ENCODE measurements at regions not wholly inside any gene's neighbourhood (a gene's known extent, or its start where the extent isn't known, plus 50 kb on each side); places are given as distances from the start of the nearest gene placed in this dataset.

DNA sequence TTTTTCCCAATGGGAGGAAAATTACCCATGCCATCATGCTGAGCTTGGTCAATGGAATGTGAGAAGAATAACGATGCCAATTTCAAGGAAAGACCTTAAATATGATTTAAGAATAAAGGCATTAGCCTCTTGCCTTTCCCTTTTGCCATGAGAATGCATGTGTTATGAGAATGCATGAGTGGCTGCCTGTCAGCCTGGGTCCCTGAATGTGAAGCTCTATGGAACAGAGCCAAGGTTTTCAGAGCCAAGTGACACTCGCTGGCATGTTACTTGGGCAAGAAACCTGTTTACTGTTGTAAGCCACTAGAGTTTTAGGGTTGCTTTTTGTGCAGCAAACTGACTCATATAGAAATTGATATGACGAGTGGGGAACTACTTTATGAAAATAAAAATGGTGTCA is 75.7 kb downstream of the JRKL start:
- H3K36me3 ChIP-seq (ENCODE audit: control insufficient read depth in 2 of 2, extremely low read depth in 1 of 2, insufficient read depth in 2 of 2, low read length in 2 of 2): no peaks in the 10 kb centered on the region
- no peaks in the 10 kb centered on the region for H4K20me1 ChIP-seq (ENCODE audit: control insufficient read depth, extremely low read depth, insufficient read depth, low read length)
- no peak for TF ChIP-seq EZH2 (IDR thresholded peaks at IDR 0.05; ENCODE audit: low read length)
- TF ChIP-seq, protein P1, sequence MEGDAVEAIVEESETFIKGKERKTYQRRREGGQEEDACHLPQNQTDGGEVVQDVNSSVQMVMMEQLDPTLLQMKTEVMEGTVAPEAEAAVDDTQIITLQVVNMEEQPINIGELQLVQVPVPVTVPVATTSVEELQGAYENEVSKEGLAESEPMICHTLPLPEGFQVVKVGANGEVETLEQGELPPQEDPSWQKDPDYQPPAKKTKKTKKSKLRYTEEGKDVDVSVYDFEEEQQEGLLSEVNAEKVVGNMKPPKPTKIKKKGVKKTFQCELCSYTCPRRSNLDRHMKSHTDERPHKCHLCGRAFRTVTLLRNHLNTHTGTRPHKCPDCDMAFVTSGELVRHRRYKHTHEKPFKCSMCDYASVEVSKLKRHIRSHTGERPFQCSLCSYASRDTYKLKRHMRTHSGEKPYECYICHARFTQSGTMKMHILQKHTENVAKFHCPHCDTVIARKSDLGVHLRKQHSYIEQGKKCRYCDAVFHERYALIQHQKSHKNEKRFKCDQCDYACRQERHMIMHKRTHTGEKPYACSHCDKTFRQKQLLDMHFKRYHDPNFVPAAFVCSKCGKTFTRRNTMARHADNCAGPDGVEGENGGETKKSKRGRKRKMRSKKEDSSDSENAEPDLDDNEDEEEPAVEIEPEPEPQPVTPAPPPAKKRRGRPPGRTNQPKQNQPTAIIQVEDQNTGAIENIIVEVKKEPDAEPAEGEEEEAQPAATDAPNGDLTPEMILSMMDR (optimal IDR thresholded peaks at IDR 0.05 in 1 of 3, IDR thresholded peaks at IDR 0.05 in 1 of 3, conservative IDR thresholded peaks at IDR 0.05 in 1 of 3; ENCODE audit: extremely low read depth in 1 of 3, insufficient read depth in 2 of 3, low read length in 3 of 3): no peak
- no peak overlapping the region for H3K9ac ChIP-seq (ENCODE audit: control insufficient read depth, extremely low read depth, insufficient read depth, low read length)
- H3K4me2 ChIP-seq (ENCODE audit: control insufficient read depth, extremely low read depth, insufficient read depth, low read depth, low read length): no peak overlapping the region
- H2AFZ ChIP-seq (ENCODE audit: control insufficient read depth, low read length): no peak overlapping the region
- no peaks in the 10 kb centered on the region for H3K9me1 ChIP-seq (ENCODE audit: control insufficient read depth, extremely low read depth, insufficient read depth, low read length)
- no peaks in the 10 kb centered on the region for H3K9me3 ChIP-seq (ENCODE audit: control insufficient read depth, low read depth, low read length)
- dilution Hi-C loops (cut with MboI; ENCODE audit: extremely low pct_ligation_motif_present, low sequenced_read_pairs): no loop called here
- no peak overlapping the region for H3K27ac ChIP-seq (ENCODE audit: control insufficient read depth, insufficient read depth, low read length)
- H3K4me1 ChIP-seq (ENCODE audit: control insufficient read depth, extremely low read depth, insufficient read depth, low read length): no peaks in the 10 kb centered on the region
- FAIRE-seq: no peak
- H3K79me2 ChIP-seq (ENCODE audit: control insufficient read depth, insufficient read depth, low read length): no peaks in the 10 kb centered on the region
- no peak for DNase-seq (ENCODE audit: low read depth, low spot score)
- no peaks in the 10 kb centered on the region for H3K27me3 ChIP-seq (ENCODE audit: control insufficient read depth, extremely low read depth, insufficient read depth, low read length)
- H3K4me3 ChIP-seq (ENCODE audit: control insufficient read depth in 2 of 3, extremely low read depth in 1 of 3, insufficient read depth in 2 of 3, low read depth in 1 of 3, low read length in 3 of 3): no peak overlapping the region

DNA sequence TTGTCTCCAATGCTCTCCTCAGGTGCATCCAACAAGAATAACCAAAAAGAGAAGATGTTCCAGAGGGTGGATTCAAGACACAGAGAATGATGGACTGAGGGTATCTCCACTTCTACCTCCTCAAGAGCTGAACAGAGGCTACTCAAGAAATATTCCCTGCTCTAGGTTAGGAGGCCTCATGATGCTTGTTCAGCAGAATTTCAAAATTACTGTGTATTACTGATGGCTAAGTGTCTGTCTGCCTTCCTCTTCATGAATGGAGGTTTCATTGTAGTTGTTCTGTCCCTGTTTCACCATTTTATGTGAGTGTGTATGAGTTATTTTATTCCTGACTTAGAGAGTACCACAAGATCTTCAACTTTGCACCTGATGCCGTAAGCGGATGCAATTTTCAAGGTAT is 76.8 kb downstream of the JRKL start:
- Histone ChIP-seq H3K36me3 (ENCODE audit: control insufficient read depth in 2 of 2, extremely low read depth in 1 of 2, insufficient read depth in 2 of 2, low read length in 2 of 2) (no peaks in the 10 kb centered on the region), H3K9me3 (ENCODE audit: control insufficient read depth, low read depth, low read length) (no peaks in the 10 kb centered on the region), H3K27ac (ENCODE audit: control insufficient read depth, insufficient read depth, low read length) (no peak overlapping the region), H3K4me2 (ENCODE audit: control insufficient read depth, extremely low read depth, insufficient read depth, low read depth, low read length) (no peak overlapping the region), H3K4me1 (ENCODE audit: control insufficient read depth, extremely low read depth, insufficient read depth, low read length) (no peaks in the 10 kb centered on the region), H3K27me3 (ENCODE audit: control insufficient read depth, extremely low read depth, insufficient read depth, low read length) (no peaks in the 10 kb centered on the region), H2AFZ (ENCODE audit: control insufficient read depth, low read length) (no peak overlapping the region), H4K20me1 (ENCODE audit: control insufficient read depth, extremely low read depth, insufficient read depth, low read length) (no peaks in the 10 kb centered on the region), H3K4me3 (ENCODE audit: control insufficient read depth in 2 of 3, extremely low read depth in 1 of 3, insufficient read depth in 2 of 3, low read depth in 1 of 3, low read length in 3 of 3) (no peak overlapping the region), H3K9me1 (ENCODE audit: control insufficient read depth, extremely low read depth, insufficient read depth, low read length) (no peaks in the 10 kb centered on the region), H3K9ac (ENCODE audit: control insufficient read depth, extremely low read depth, insufficient read depth, low read length) (no peak overlapping the region), H3K79me2 (ENCODE audit: control insufficient read depth, insufficient read depth, low read length) (no peaks in the 10 kb centered on the region)
- DNase-seq (ENCODE audit: low read depth, low spot score): no peak
- no peak for FAIRE-seq
- dilution Hi-C loops (cut with MboI; ENCODE audit: extremely low pct_ligation_motif_present, low sequenced_read_pairs): no loop called here
- TF ChIP-seq, protein P1 (optimal IDR thresholded peaks at IDR 0.05 in 1 of 3, IDR thresholded peaks at IDR 0.05 in 1 of 3, conservative IDR thresholded peaks at IDR 0.05 in 1 of 3; ENCODE audit: extremely low read depth in 1 of 3, insufficient read depth in 2 of 3, low read length in 3 of 3): no peak
- no peak for TF ChIP-seq EZH2 (IDR thresholded peaks at IDR 0.05; ENCODE audit: low read length)
